GM12865 (cell line): ENCODE measurements at regions not wholly inside any gene's neighbourhood (a gene's known extent, or its start where the extent isn't known, plus 50 kb on each side); places are given as distances from the start of the nearest gene placed in this dataset.
"Not testable (repeated sequence)": the region's sequence is repeated elsewhere in the genome, so short reads cannot be mapped to it uniquely, and the experiment has no call there.

Source experiments
- DNase-seq: peaks from one replicate; pipeline ENCODE4 v3.0.0; 2010; ENCODE audit warnings: low read depth
- H3K4me3 ChIP-seq: 2 replicates; pipeline ENCODE4 v1.5.1; 2011; ENCODE audit warnings: mild to moderate bottlenecking, low read depth, low read length, control low read depth
- CTCF ChIP-seq: IDR thresholded peaks from 2 replicates; pipeline ENCODE4 v1.5.1; 2011; ENCODE audit warnings: low read length, control low read depth, low read depth, inconsistent platforms; ENCODE audit not compliant: insufficient read depth; ENCODE audit errors: missing control alignments

GRCh38 chr9:88267283-88267682, 121.0 kb upstream of the SPIN1 start:
- TF ChIP-seq CTCF = no peak
- H3K4me3 ChIP-seq = no peak overlapping the region
- DNase-seq = no peak

GRCh38 chr9:88266416-88266815, 121.8 kb upstream of the SPIN1 start:
- TF ChIP-seq CTCF = no peak

GRCh38 chr9:88259001-88259400, 120.7 kb upstream of the SPATA31C2 start:
- H3K4me3 ChIP-seq = no peak overlapping the region
- DNase-seq = no peak
- no peak for TF ChIP-seq CTCF

More at GRCh38 chr9:88266416-88266815, 121.8 kb upstream of the SPIN1 start:
- peak; percentile 18 for DNase-seq
- no peak overlapping the region for H3K4me3 ChIP-seq

- no peak for TF ChIP-seq CTCF
- no peak for DNase-seq
- no peak overlapping the region for H3K4me3 ChIP-seq
Observed at GRCh38 chr9:88258601-88259000, 120.3 kb upstream of the SPATA31C2 start.

- TF ChIP-seq CTCF = no peak
- H3K4me3 ChIP-seq = no peak overlapping the region
- DNase-seq = no peak
Observed at GRCh38 chr9:88258024-88258423, 119.7 kb upstream of the SPATA31C2 start.

GRCh38 chr9:88256216-88256615, 117.9 kb upstream of the SPATA31C2 start:
- no peak for TF ChIP-seq CTCF
- no peak for DNase-seq
- H3K4me3 ChIP-seq = no peak overlapping the region

- H3K4me3 ChIP-seq, DNase-seq: not testable (repeated sequence)
Observed at GRCh38 chr9:88255806-88256205, 117.5 kb upstream of the SPATA31C2 start.

GRCh38 chr9:88251903-88252302, 113.6 kb upstream of the SPATA31C2 start:
- no peak overlapping the region for H3K4me3 ChIP-seq
- no peak for TF ChIP-seq CTCF
- no peak for DNase-seq
